ENCODE measurements at regions not wholly inside any gene's neighbourhood (a gene's known extent, or its start where the extent isn't known, plus 50 kb on each side); places are given as distances from the start of the nearest gene placed in this dataset.
A peak's percentile ranks its signal among the peaks of the same experiment; 100 is the strongest.

DNA sequence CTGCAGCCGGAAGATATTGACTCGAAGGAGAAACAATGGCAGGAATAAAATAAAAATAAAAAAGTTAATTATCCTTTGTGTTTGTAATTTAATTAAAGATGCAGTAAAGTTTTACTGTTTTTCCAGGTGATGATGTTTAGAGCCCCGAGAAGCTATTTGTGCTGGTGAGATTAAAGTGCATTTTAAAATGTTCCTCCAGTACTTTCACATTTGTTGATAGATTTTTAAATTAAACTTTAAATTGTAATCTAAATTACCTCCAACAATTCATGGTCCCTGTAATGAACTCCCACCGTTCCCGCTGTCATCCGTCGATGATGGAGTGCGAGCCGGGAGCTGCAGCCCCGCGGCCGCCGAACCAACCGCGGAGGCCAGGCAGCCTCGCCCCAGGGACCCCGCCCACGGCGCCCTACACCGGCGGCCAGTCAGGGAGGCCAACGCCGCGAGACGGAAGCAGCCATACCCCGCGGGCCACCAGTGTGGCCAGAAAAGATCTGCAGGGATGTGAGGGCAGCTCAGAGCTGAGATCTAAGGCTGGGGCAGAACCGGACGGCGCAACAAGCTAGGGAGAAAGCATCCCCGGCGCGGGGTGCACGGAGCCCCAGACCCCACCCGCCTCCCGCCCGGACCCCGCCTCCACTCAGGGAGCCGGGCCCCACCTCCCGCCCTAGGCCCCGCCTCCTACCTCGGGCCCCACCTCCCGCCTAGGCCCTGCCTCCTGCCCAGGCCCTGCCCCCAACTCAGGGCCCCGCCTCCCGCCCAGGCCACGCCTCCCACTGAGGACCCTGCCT lies 104.0 kb downstream of the FAM53A start:
- Histone ChIP-seq H3K9me1 (replicated peaks; ENCODE audit: control insufficient read depth, extremely low read depth, insufficient read depth, low read length) (no peaks in the 10 kb centered on the region), H3K27me3 (ENCODE audit: control insufficient read depth in 2 of 2, insufficient read depth in 2 of 2, low read length in 2 of 2) (peaks cover 11% of the 10 kb centered on the region in 2 experiments), H3K4me3 (replicated peaks in 1 of 3; ENCODE audit: insufficient read depth in 1 of 3, low read depth in 1 of 3, low read length in 3 of 3) (peak overlapping the region; percentile 53 to 75 (median 66)), H3K4me2 (ENCODE audit: insufficient read depth, low read length) (peak overlapping the region; percentile 92), H3K4me1 (ENCODE audit: control insufficient read depth, extremely low read depth, insufficient read depth, low read length) (peaks cover 5% of the 10 kb centered on the region), H3K27ac (ENCODE audit: insufficient read depth, low read depth, low read length) (no peak overlapping the region), H2AFZ (ENCODE audit: low read depth, low read length) (peak overlapping the region; percentile 86), H3K9me3 (replicated peaks; ENCODE audit: control insufficient read depth, insufficient read depth, low read length) (no peaks in the 10 kb centered on the region), H3K79me2 (ENCODE audit: control insufficient read depth, insufficient read depth, low read length) (no peaks in the 10 kb centered on the region), H3K9ac (replicated peaks; ENCODE audit: extremely low read depth, insufficient read depth, low read length) (peak overlapping the region; percentile 44), H3K36me3 (ENCODE audit: control insufficient read depth in 2 of 2, extremely low read depth in 1 of 2, insufficient read depth in 2 of 2, low read length in 2 of 2) (no peaks in the 10 kb centered on the region), H4K20me1 (replicated peaks; ENCODE audit: control insufficient read depth, extremely low read depth, insufficient read depth, low read length) (no peaks in the 10 kb centered on the region)
- ChIA-PET POLR2A (no interaction called here), CTCF (interaction anchor here (1.4 to 1.5 kb wide), 3 partner anchors 9 to 224 kb away, joined by 4 read pairs; no protein-coding TSS in a partner anchor)
- BruUV-seq (replicated peaks) = TSS peak; percentile 37
- intact Hi-C loops (cut with micrococcal nuclease) (loop anchor here (2.0 kb wide), 1 partner anchor 31 kb away; no protein-coding TSS in a partner anchor), dilution Hi-C loops (cut with MboI; ENCODE audit: extremely low pct_ligation_motif_present, low sequenced_read_pairs) (no loop called here)
- peak; percentile 70 for DNase-seq (ENCODE audit: low read depth, low spot score)
- peak; percentile 77 for FAIRE-seq
- TF ChIP-seq MAX (IDR thresholded peaks at IDR 0.05; ENCODE audit: insufficient read depth, insufficient read length) (no peak), POLR2A (IDR thresholded peaks at IDR 0.05; ENCODE audit: low read depth, low read length) (peak; percentile 34), POLR2AphosphoS5 (IDR thresholded peaks at IDR 0.05; ENCODE audit: insufficient read depth, low read depth, low read length) (no peak)

- Histone ChIP-seq H3K27me3 (ENCODE audit: control insufficient read depth in 2 of 2, insufficient read depth in 2 of 2, low read length in 2 of 2) (peaks cover 11% of the 10 kb centered on the region in 2 experiments), H3K79me2 (ENCODE audit: control insufficient read depth, insufficient read depth, low read length) (no peaks in the 10 kb centered on the region), H3K4me2 (ENCODE audit: insufficient read depth, low read length) (peak overlapping the region; percentile 92), H3K9ac (replicated peaks; ENCODE audit: extremely low read depth, insufficient read depth, low read length) (peak overlapping the region; percentile 44), H3K4me3 (replicated peaks in 1 of 3; ENCODE audit: insufficient read depth in 1 of 3, low read depth in 1 of 3, low read length in 3 of 3) (peak overlapping the region; percentile 53 to 75 (median 66)), H2AFZ (ENCODE audit: low read depth, low read length) (peak overlapping the region; percentile 60), H4K20me1 (replicated peaks; ENCODE audit: control insufficient read depth, extremely low read depth, insufficient read depth, low read length) (no peaks in the 10 kb centered on the region), H3K27ac (ENCODE audit: insufficient read depth, low read depth, low read length) (no peak overlapping the region), H3K36me3 (ENCODE audit: control insufficient read depth in 2 of 2, extremely low read depth in 1 of 2, insufficient read depth in 2 of 2, low read length in 2 of 2) (no peaks in the 10 kb centered on the region), H3K9me3 (replicated peaks; ENCODE audit: control insufficient read depth, insufficient read depth, low read length) (no peaks in the 10 kb centered on the region), H3K4me1 (ENCODE audit: control insufficient read depth, extremely low read depth, insufficient read depth, low read length) (peaks cover 5% of the 10 kb centered on the region), H3K9me1 (replicated peaks; ENCODE audit: control insufficient read depth, extremely low read depth, insufficient read depth, low read length) (no peaks in the 10 kb centered on the region)
- ChIA-PET CTCF (interaction anchor here (1.4 to 1.5 kb wide), 3 partner anchors 10 to 223 kb away, joined by 4 read pairs; no protein-coding TSS in a partner anchor), POLR2A (no interaction called here)
- DNase-seq (ENCODE audit: low read depth, low spot score) = peak; percentile 34
- dilution Hi-C loops (cut with MboI; ENCODE audit: extremely low pct_ligation_motif_present, low sequenced_read_pairs) = no loop called here
- TF ChIP-seq JUN (IDR thresholded peaks at IDR 0.05; ENCODE audit: borderline replicate concordance, insufficient read depth, insufficient read length, low read depth) = no peak
- TF ChIP-seq POLR2A (IDR thresholded peaks at IDR 0.05; ENCODE audit: low read depth, low read length) = no peak
- peak; percentile 34 to 51 for TF ChIP-seq CTCF (IDR thresholded peaks at IDR 0.05; ENCODE audit: extremely low read depth in 1 of 2, insufficient read depth in 1 of 2, low read depth in 1 of 2, low read length in 2 of 2)
- TF ChIP-seq FOS (IDR thresholded peaks at IDR 0.05; ENCODE audit: borderline replicate concordance, insufficient read depth, low read length) = no peak
- TF ChIP-seq MYC (IDR thresholded peaks at IDR 0.05; ENCODE audit: low read depth, low read length) = no peak
- no peak for TF ChIP-seq GATA2 (IDR thresholded peaks at IDR 0.05; ENCODE audit: insufficient read depth, insufficient read length, low read depth, low read length)
- no peak for TF ChIP-seq MAX (IDR thresholded peaks at IDR 0.05; ENCODE audit: insufficient read depth, insufficient read length)
- TF ChIP-seq EZH2 (IDR thresholded peaks at IDR 0.05; ENCODE audit: borderline replicate concordance, low read depth, low read length, severe bottlenecking) = no peak
- intact Hi-C loops (cut with micrococcal nuclease) = loop anchor here (2.0 kb wide), 1 partner anchor 30 kb away; no protein-coding TSS in a partner anchor
- FAIRE-seq = peak; percentile 21
- BruUV-seq (replicated peaks) = no TSS peak
These were observed 104.9 kb downstream of the FAM53A start for GRCh38 chr4:1579001-1579900.

All from endothelial cell of umbilical vein (primary cell).